ENCODE measurements at regions not wholly inside any gene's neighbourhood (a gene's known extent, or its start where the extent isn't known, plus 50 kb on each side); places are given as distances from the start of the nearest gene placed in this dataset.

GRCh38 chr4:79833857-79834256 is 239.2 kb downstream of the ANTXR2 start:
- no peak for TF ChIP-seq CTCF (IDR thresholded peaks at IDR 0.05)
- no peak for TF ChIP-seq POLR2AphosphoS5 (IDR thresholded peaks at IDR 0.05)
- TF ChIP-seq POLR2A (IDR thresholded peaks at IDR 0.05) = no peak
